PC-3 (cell line): ENCODE measurements at regions not wholly inside any gene's neighbourhood (a gene's known extent, or its start where the extent isn't known, plus 50 kb on each side); places are given as distances from the start of the nearest gene placed in this dataset.
"Not testable (repeated sequence)": the region's sequence is repeated elsewhere in the genome, so short reads cannot be mapped to it uniquely, and the experiment has no call there.

Experiments
- ATAC-seq: fragments of 200-7000 bp; cut with Tn5 transposase; 2 replicates; pipeline ENCODE4 v1.9.1; 2020; ENCODE audit warnings: mild to moderate bottlenecking, moderate library complexity
- BruUV-seq: library from RNA; stranded (reverse); fragments of 400-500 nt; replicated peaks from 2 replicates; lab custom pipeline; 2021; lab: Mats Ljungman, UMichigan
- CTCF ChIA-PET: fragments of 300-600 bp; sonication (Branson Sonifier 250); formaldehyde crosslinking; loops from one replicate; lab custom pipeline; 2022; ENCODE audit warnings: antibody characterized with exemption; lab: Charles Lee
- POLR2A ChIA-PET: fragments of 300-600 bp; sonication (Branson Sonifier 250); formaldehyde crosslinking; loops from one replicate; lab custom pipeline; 2022; ENCODE audit warnings: antibody characterized with exemption; ENCODE audit not compliant: unreplicated experiment; lab: Charles Lee
- DNase-seq: peaks from one replicate; pipeline ENCODE4 v3.0.0-alpha.2; 2015
- H2AFZ ChIP-seq: fragments of 300-600 bp; sonication (generic); 2 replicates; pipeline ENCODE4 v1.6.0; 2016; ENCODE audit warnings: antibody characterized with exemption, low read length
- H3F3A ChIP-seq: fragments of 300-600 bp; sonication (generic); one replicate; pipeline ENCODE4 v1.6.0; 2017; ENCODE audit warnings: antibody characterized with exemption, low read length, control low read depth, mild to moderate bottlenecking; ENCODE audit not compliant: unreplicated experiment
- H3K27ac ChIP-seq: fragments of 300-600 bp; sonication (generic); 2 replicates; pipeline ENCODE4 v1.5.1; 2016; ENCODE audit warnings: mild to moderate bottlenecking, low read length
- H3K27me3 ChIP-seq: fragments of 300-600 bp; sonication (generic); 2 replicates; pipeline ENCODE4 v1.6.1; 2016; ENCODE audit warnings: low read length, mixed read lengths
- H3K36me3 ChIP-seq: fragments of 300-600 bp; sonication (generic); 2 replicates; pipeline ENCODE4 v1.6.1; 2016; ENCODE audit warnings: low read depth, mixed run types, low read length, mixed read lengths
- H3K4me1 ChIP-seq: fragments of 300-600 bp; sonication (generic); 2 replicates; pipeline ENCODE4 v1.5.1; 2016; ENCODE audit warnings: low read length; ENCODE audit not compliant: insufficient read depth
- H3K4me2 ChIP-seq: fragments of 300-600 bp; sonication (generic); 2 replicates; pipeline ENCODE4 v1.6.0; 2016; ENCODE audit warnings: low read length
- H3K4me3 ChIP-seq: fragments of 300-600 bp; sonication (generic); 2 replicates; pipeline ENCODE4 v1.5.1; 2016; ENCODE audit warnings: mild to moderate bottlenecking, low read length, mixed read lengths
- H3K79me2 ChIP-seq: fragments of 300-600 bp; sonication (generic); 2 replicates; pipeline ENCODE4 v1.6.1; 2017; ENCODE audit warnings: low read length, mixed read lengths
- H3K9ac ChIP-seq: fragments of 300-600 bp; sonication (generic); 2 replicates; pipeline ENCODE4 v1.6.0; 2016; ENCODE audit warnings: mild to moderate bottlenecking, low read length
- H3K9me2 ChIP-seq: fragments of 300-600 bp; sonication (generic); replicated peaks from 2 replicates; pipeline ENCODE4 v1.6.1; 2016; ENCODE audit warnings: mixed run types, low read length, mixed read lengths
- H3K9me3 ChIP-seq: fragments of 300-600 bp; sonication (generic); 2 replicates; pipeline ENCODE4 v1.6.1; 2016; ENCODE audit warnings: low read length, mixed read lengths
- H4K20me1 ChIP-seq: fragments of 300-600 bp; sonication (generic); 2 replicates; pipeline ENCODE4 v1.6.1; 2016; ENCODE audit warnings: low read length, mixed read lengths
- EZH2 ChIP-seq: fragments of 300-600 bp; sonication (generic); IDR thresholded peaks from one replicate; pipeline ENCODE4 v1.6.1; 2017; ENCODE audit warnings: antibody characterized with exemption, mild to moderate bottlenecking, low read length; ENCODE audit not compliant: unreplicated experiment
- EZH2phosphoT487 ChIP-seq: fragments of 300-600 bp; sonication (generic); IDR thresholded peaks from 2 replicates; pipeline ENCODE4 v1.6.1; 2018; ENCODE audit warnings: mild to moderate bottlenecking, antibody characterized with exemption, low read length, borderline replicate concordance
- intact Hi-C: fragments of 100-400 bp; cut with micrococcal nuclease; formaldehyde crosslinking; loops from 2 replicates; pipeline ENCODE4 v1.9.0; 2023
- TF ChIP-seq, protein P1 (sequence below): fragments of 300-600 bp; sonication (generic); conservative IDR thresholded peaks from 2 replicates; pipeline ENCODE4 v1.5.1; 2017; ENCODE audit warnings: antibody characterized with exemption, low read depth, mild to moderate bottlenecking, low read length

DNA sequence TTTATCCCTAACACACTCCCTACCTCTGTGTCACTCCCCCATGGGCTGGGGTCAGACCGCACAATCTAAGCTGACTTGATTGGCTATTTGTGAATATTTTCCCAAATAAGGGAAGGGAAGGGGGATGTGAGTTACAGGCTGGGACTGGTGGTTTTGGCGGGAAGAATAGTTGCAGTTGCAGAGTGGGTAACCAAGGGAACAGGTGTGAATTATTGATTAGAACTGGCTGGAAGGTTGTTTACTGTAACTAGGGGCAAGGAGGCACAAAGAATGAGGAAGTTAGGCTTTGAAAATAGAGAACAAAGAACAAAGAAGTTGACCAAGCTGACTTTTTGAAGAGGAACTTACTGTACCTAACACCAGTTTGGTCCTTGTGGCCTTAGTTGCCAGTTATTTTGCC is 88.0 kb upstream of the XAGE2 start:
- no peaks in the 10 kb centered on the region for H3K9me2 ChIP-seq
- intact Hi-C loops = no loop called here

DNA sequence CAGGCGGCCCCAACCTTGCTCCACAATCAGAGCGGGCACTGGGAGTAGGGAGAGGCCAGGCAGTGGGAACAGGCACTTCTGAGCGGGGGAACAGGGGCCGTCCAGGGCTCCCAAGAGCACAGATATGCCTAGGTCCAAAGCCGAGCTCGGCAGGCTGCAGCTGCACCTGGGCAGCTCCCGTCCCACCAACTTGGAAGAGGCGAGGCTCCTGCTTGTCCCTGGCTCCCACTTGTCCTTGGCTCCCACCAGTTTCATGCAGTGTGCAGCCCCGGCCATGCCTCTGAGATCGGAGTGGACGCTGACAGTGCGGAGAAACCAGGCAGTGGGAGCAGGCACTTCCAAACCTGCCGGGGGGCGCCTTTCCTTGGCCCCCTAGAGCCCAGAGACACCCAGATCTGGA is 84.0 kb upstream of the XAGE2 start:
- Histone ChIP-seq H3K27me3 (no peaks in the 10 kb centered on the region), H3K9me3 (no peaks in the 10 kb centered on the region), H4K20me1 (no peaks in the 10 kb centered on the region), H3K9ac (no peak overlapping the region), H2AFZ (no peak overlapping the region), H3K4me3 (no peak overlapping the region), H3F3A (no peaks in the 10 kb centered on the region), H3K9me2 (no peaks in the 10 kb centered on the region), H3K4me1 (no peaks in the 10 kb centered on the region), H3K4me2 (no peak overlapping the region), H3K27ac (no peak overlapping the region), H3K79me2 (no peaks in the 10 kb centered on the region), H3K36me3 (no peaks in the 10 kb centered on the region)
- ChIA-PET CTCF (no interaction called here), POLR2A (no interaction called here)
- no peak for ATAC-seq
- BruUV-seq = no TSS peak
- intact Hi-C loops = no loop called here
- TF ChIP-seq EZH2phosphoT487 (no peak), EZH2 (no peak)
- TF ChIP-seq, protein P1, sequence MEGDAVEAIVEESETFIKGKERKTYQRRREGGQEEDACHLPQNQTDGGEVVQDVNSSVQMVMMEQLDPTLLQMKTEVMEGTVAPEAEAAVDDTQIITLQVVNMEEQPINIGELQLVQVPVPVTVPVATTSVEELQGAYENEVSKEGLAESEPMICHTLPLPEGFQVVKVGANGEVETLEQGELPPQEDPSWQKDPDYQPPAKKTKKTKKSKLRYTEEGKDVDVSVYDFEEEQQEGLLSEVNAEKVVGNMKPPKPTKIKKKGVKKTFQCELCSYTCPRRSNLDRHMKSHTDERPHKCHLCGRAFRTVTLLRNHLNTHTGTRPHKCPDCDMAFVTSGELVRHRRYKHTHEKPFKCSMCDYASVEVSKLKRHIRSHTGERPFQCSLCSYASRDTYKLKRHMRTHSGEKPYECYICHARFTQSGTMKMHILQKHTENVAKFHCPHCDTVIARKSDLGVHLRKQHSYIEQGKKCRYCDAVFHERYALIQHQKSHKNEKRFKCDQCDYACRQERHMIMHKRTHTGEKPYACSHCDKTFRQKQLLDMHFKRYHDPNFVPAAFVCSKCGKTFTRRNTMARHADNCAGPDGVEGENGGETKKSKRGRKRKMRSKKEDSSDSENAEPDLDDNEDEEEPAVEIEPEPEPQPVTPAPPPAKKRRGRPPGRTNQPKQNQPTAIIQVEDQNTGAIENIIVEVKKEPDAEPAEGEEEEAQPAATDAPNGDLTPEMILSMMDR = no peak
- no peak for DNase-seq

More for the DNA sequence above, 88.0 kb upstream of the XAGE2 start:
- TF ChIP-seq, protein P1 = no peak
- TF ChIP-seq EZH2phosphoT487 = no peak
- TF ChIP-seq EZH2 = no peak
- CTCF ChIA-PET = no interaction called here
- no peak overlapping the region for H3K27ac ChIP-seq
- H3K9ac ChIP-seq = no peak overlapping the region
- H3F3A ChIP-seq = no peaks in the 10 kb centered on the region
- ATAC-seq (no peak), DNase-seq (no peak)
- H3K4me2 ChIP-seq = no peak overlapping the region
- no peaks in the 10 kb centered on the region for H3K36me3 ChIP-seq
- no peaks in the 10 kb centered on the region for H4K20me1 ChIP-seq
- H3K4me1 ChIP-seq = no peaks in the 10 kb centered on the region
- H3K79me2 ChIP-seq = no peaks in the 10 kb centered on the region
- no peaks in the 10 kb centered on the region for H3K27me3 ChIP-seq
- no peak overlapping the region for H3K4me3 ChIP-seq
- no peaks in the 10 kb centered on the region for H3K9me3 ChIP-seq
- no TSS peak for BruUV-seq
- no peak overlapping the region for H2AFZ ChIP-seq
- POLR2A ChIA-PET = no interaction called here

DNA sequence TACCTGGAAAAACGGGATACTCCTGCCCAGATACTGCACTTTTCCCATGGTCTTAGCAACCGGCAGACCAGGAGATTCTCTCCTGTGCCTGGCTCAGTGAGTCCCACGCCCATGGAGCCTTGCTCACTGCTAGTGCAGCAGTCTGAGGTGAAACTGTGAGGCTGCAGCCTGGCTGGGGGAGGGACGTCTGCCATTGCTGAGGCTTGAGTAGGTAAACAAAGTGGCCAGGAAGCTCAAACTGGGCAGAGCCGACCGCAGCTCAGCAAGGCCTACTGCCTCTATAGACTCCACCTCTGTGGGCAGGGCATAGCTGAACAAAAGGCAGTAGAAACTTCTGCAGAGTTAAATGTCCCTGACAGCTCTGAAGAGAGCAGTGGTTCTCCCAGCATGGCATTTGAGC is 69.9 kb upstream of the XAGE2 start:
- CTCF ChIA-PET, intact Hi-C loops: not testable (repeated sequence)

DNA sequence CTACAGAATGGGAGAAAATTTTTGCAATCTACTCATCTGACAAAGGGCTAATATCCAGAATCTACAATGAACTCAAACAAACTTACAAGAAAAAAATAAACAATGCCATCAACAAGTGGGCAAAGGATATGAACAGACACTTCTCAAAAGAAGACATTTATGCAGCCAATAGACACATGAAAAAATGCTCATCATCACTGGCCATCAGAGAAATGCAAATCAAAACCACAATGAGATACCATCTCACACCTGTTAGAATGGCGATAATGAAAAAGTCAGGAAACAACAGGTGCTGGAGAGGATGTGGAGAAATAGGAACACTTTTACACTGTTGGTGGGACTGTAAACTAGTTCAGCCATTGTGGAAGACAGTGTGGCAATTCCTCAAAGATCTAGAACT is 60.3 kb upstream of the XAGE2 start:
- CTCF ChIA-PET, H3K4me2 ChIP-seq, ATAC-seq, POLR2A ChIA-PET, H3K4me1 ChIP-seq, H3K36me3 ChIP-seq, DNase-seq, H3F3A ChIP-seq, H3K9me3 ChIP-seq, H3K79me2 ChIP-seq, H3K4me3 ChIP-seq, H3K27ac ChIP-seq, H3K9me2 ChIP-seq, H3K9ac ChIP-seq, BruUV-seq, H3K27me3 ChIP-seq, H2AFZ ChIP-seq, intact Hi-C loops, H4K20me1 ChIP-seq: not testable (repeated sequence)

More for the DNA sequence above, 69.9 kb upstream of the XAGE2 start:
- H3K4me2 ChIP-seq, H3K4me3 ChIP-seq, H4K20me1 ChIP-seq, BruUV-seq, ATAC-seq, H3K27me3 ChIP-seq, H3K27ac ChIP-seq, H3K4me1 ChIP-seq, H3K9me3 ChIP-seq, H2AFZ ChIP-seq, H3K79me2 ChIP-seq, DNase-seq, H3K9ac ChIP-seq, H3F3A ChIP-seq, H3K36me3 ChIP-seq, H3K9me2 ChIP-seq, POLR2A ChIA-PET: not testable (repeated sequence)
